Stimulated activated CD4-positive, alpha-beta T cell treated with anti-CD3 and anti-CD28 coated beads, Interleukin-12 subunit alpha, Interleukin-12 subunit beta, amount 100 ng/mL, for 24 hours (primary cell): ENCODE measurements at regions not wholly inside any gene's neighbourhood (a gene's known extent, or its start where the extent isn't known, plus 50 kb on each side); places are given as distances from the start of the nearest gene placed in this dataset.
"Not testable (repeated sequence)": the region's sequence is repeated elsewhere in the genome, so short reads cannot be mapped to it uniquely, and the experiment has no call there.

Source experiments
- DNase-seq, 2 experiments: peaks; one replicate each; pipeline ENCODE4 v3.0.0-alpha.2; 2020; ENCODE audit warnings: low read depth in 2 of 2

- DNase-seq, result no peak
Measured at GRCh38 chr16:85526185-85526974, 86.7 kb upstream of the GSE1 start.

GRCh38 chr16:85527042-85527766, 85.9 kb upstream of the GSE1 start:
- DNase-seq, result no peak

- no peak for DNase-seq
Measured at GRCh38 chr16:85527767-85528297, 85.3 kb upstream of the GSE1 start.

GRCh38 chr16:85528528-85529387, 84.4 kb upstream of the GSE1 start:
- peak in 1 of 2 experiments; percentile 15 for DNase-seq

- no peak for DNase-seq
Measured at GRCh38 chr16:85529489-85530369, 83.4 kb upstream of the GSE1 start.

GRCh38 chr16:85530370-85530739, 82.8 kb upstream of the GSE1 start:
- DNase-seq, result no peak

- DNase-seq, result no peak
Measured at GRCh38 chr16:85531516-85531915, 81.6 kb upstream of the GSE1 start.

- no peak for DNase-seq
Measured at GRCh38 chr16:85532147-85532546, 81.0 kb upstream of the GSE1 start.

- DNase-seq, result not testable (repeated sequence)
Measured at GRCh38 chr16:85533593-85533992, 79.5 kb upstream of the GSE1 start.

GRCh38 chr16:85534536-85535351, 78.4 kb upstream of the GSE1 start:
- no peak for DNase-seq

- no peak for DNase-seq
Measured at GRCh38 chr16:85535352-85536072, 77.6 kb upstream of the GSE1 start.

- DNase-seq, result no peak
Measured at GRCh38 chr16:85536073-85536410, 77.1 kb upstream of the GSE1 start.

- DNase-seq, result no peak
Measured at GRCh38 chr16:85536411-85537330, 76.5 kb upstream of the GSE1 start.

- no peak for DNase-seq
Measured at GRCh38 chr16:85537331-85537788, 75.8 kb upstream of the GSE1 start.

- no peak for DNase-seq
Measured at GRCh38 chr16:85537795-85538401, 75.2 kb upstream of the GSE1 start.

GRCh38 chr16:85539084-85539483, 74.0 kb upstream of the GSE1 start:
- DNase-seq, result no peak

- no peak for DNase-seq
Measured at GRCh38 chr16:85539629-85540291, 73.4 kb upstream of the GSE1 start.
